Central memory CD8-positive, alpha-beta T cell (primary cell): ENCODE measurements at regions not wholly inside any gene's neighbourhood (a gene's known extent, or its start where the extent isn't known, plus 50 kb on each side); places are given as distances from the start of the nearest gene placed in this dataset.
"Not testable (repeated sequence)": the region's sequence is repeated elsewhere in the genome, so short reads cannot be mapped to it uniquely, and the experiment has no call there.

Experiments
- ATAC-seq: fragments of 150-1000 bp; cut with Tn5 transposase; replicated peaks from 2 replicates; pipeline ENCODE4 v1.10.0; 2022; ENCODE audit warnings: mild to moderate bottlenecking, moderate FRiP score, moderate number of reproducible peaks; ENCODE audit not compliant: poor library complexity, severe bottlenecking; ENCODE audit errors: extremely low read depth
- DNase-seq, 2 donors: peaks; one replicate each; pipeline ENCODE4 v3.0.0; 2021; ENCODE audit warnings: low spot score in 2 of 2
- H3K27ac Mint-ChIP-seq: one replicate; pipeline ENCODE4 v1.8.0; 2022; ENCODE audit warnings: low read depth, mild to moderate bottlenecking, moderate library complexity, mixed read lengths
- H3K27me3 Mint-ChIP-seq: one replicate; pipeline ENCODE4 v1.8.0; 2022; ENCODE audit warnings: mixed read lengths
- H3K36me3 Mint-ChIP-seq: one replicate; pipeline ENCODE4 v1.8.0; 2022; ENCODE audit warnings: mild to moderate bottlenecking, moderate library complexity, mixed read lengths; ENCODE audit not compliant: insufficient read depth
- H3K4me1 Mint-ChIP-seq: one replicate; pipeline ENCODE4 v1.8.0; 2022; ENCODE audit warnings: mixed read lengths
- H3K4me3 Mint-ChIP-seq: one replicate; pipeline ENCODE4 v1.8.0; 2022; ENCODE audit warnings: mild to moderate bottlenecking, moderate library complexity, mixed read lengths
- H3K9me3 Mint-ChIP-seq: one replicate; pipeline ENCODE4 v1.8.0; 2022; ENCODE audit warnings: mixed read lengths

DNA sequence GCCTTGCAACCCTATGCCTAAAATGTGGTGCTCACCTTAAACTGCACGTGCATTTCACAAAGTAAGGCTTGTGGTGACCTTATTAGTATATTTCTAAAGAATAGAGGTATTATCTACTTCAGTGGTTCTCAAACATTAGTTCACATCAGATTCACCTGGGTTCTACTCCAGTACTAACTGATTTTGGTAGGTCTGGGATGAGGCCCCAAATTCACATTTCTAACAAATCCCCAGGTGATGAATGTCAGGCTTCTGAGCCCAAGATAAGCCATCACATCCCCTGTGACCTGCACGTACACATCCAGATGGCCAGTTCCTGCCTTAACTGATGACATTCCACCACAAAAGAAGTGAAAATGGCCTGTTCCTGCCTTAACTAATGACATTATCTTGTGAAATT, 329.1 kb upstream of the KCNMB2 start:
- DNase-seq, H3K27ac Mint-ChIP-seq, H3K4me1 Mint-ChIP-seq, H3K9me3 Mint-ChIP-seq, H3K36me3 Mint-ChIP-seq, H3K4me3 Mint-ChIP-seq, ATAC-seq: not testable (repeated sequence)
- peaks cover 16% of the 10 kb centered on the region for H3K27me3 Mint-ChIP-seq

- not testable (repeated sequence) for H3K27ac Mint-ChIP-seq, H3K36me3 Mint-ChIP-seq, H3K4me3 Mint-ChIP-seq, H3K9me3 Mint-ChIP-seq, DNase-seq, ATAC-seq, H3K4me1 Mint-ChIP-seq
- peaks cover 16% of the 10 kb centered on the region for H3K27me3 Mint-ChIP-seq
These were observed 328.6 kb upstream of the KCNMB2 start for GRCh38 chr3:178207627-178208026.

DNA sequence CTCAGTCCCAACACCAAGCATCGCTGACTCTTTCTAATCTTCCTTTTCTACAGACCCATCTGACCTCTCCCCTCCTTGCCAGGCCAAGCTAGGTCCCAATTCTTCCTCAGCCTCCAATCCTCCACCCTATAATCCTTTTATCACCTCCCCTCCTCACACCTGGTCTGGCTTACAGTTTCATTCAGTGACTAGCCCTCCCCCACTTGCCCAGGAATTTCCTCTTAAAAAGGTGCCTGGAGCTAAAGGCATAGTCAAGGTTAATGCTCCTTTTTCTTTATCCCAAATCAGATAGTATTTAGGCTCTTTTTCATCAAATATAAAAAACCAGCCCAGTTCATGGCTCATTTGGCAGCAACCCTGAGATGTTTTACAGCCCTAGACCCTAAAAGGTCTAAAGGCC, 327.1 kb upstream of the KCNMB2 start:
- peaks cover 16% of the 10 kb centered on the region for H3K27me3 Mint-ChIP-seq
- not testable (repeated sequence) for H3K36me3 Mint-ChIP-seq, H3K27ac Mint-ChIP-seq, H3K4me1 Mint-ChIP-seq, DNase-seq, H3K9me3 Mint-ChIP-seq, ATAC-seq, H3K4me3 Mint-ChIP-seq

DNA sequence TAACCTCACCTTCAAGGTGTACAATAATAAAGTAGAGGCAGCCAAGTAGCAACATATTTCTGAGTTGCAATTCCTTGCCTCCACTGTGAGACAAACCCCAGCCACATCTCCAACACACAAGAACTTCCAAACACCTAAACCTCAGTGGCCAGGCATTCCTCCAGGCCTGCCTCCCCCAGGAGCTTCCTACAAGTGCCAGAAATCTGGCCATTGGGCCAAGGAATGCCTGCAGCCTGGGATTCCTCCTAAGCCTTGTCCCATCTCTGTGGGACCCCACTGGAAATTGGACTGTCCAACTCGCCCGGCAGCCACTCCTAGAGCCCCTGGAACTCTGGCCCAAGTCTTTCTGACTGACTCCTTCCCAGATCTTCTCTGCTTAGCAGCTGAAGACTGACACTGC, 326.6 kb upstream of the KCNMB2 start:
- H3K27me3 Mint-ChIP-seq, result peaks cover 16% of the 10 kb centered on the region
- H3K27ac Mint-ChIP-seq, H3K36me3 Mint-ChIP-seq, H3K4me3 Mint-ChIP-seq, H3K4me1 Mint-ChIP-seq, DNase-seq, H3K9me3 Mint-ChIP-seq, ATAC-seq: not testable (repeated sequence)

GRCh38 chr3:178211086-178211485, 325.1 kb upstream of the KCNMB2 start:
- H3K4me1 Mint-ChIP-seq, DNase-seq, ATAC-seq, H3K27ac Mint-ChIP-seq, H3K36me3 Mint-ChIP-seq, H3K9me3 Mint-ChIP-seq, H3K4me3 Mint-ChIP-seq: not testable (repeated sequence)
- peaks cover 16% of the 10 kb centered on the region for H3K27me3 Mint-ChIP-seq

DNA sequence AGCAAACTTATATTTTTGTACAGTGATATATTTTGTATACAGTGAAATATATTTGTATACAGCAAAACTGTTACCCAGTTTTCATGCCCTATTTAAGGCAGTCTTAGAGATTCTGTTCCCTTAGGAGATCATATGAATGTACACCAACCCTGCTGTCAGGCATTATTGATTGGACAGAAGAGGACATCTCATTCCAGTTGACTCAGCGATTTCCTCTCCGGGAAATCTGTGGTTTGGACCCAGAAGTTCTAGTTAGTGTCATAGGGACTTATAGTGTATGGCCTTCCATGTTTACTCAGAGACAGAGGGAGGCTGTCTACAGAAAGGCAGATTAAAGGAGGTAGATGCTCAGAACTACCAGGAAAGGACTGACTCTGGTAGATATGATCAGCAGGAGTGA, 318.8 kb upstream of the KCNMB2 start:
- peaks cover 5% of the 10 kb centered on the region for H3K9me3 Mint-ChIP-seq
- H3K4me3 Mint-ChIP-seq, result no peak overlapping the region
- peaks cover 23% of the 10 kb centered on the region for H3K27me3 Mint-ChIP-seq
- ATAC-seq (no peak), DNase-seq (no peak)
- H3K36me3 Mint-ChIP-seq, result no peaks in the 10 kb centered on the region
- no peaks in the 10 kb centered on the region for H3K4me1 Mint-ChIP-seq
- H3K27ac Mint-ChIP-seq, result no peak overlapping the region

DNA sequence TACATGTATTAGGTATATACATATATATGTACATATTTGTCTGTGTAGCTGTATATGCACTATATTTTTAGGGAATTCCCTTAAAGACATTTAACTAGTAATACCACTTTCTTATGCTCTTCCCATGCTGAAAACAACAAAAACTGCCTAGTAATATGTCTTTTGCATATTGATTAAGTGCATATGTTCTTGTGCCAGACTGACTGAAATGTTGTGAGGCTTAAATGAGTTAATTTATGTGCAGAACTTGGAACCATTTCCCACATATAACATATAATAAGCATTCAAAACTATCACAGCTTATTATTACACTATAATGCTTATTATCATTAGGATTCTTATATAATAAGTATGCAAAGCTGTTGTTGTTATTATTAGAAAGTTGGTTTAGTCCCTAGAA, 318.0 kb upstream of the KCNMB2 start:
- Mint-ChIP-seq H3K4me1 (no peaks in the 10 kb centered on the region), H3K36me3 (no peaks in the 10 kb centered on the region), H3K27me3 (peaks cover 30% of the 10 kb centered on the region), H3K27ac (no peak overlapping the region), H3K9me3 (peaks cover 5% of the 10 kb centered on the region), H3K4me3 (no peak overlapping the region)
- ATAC-seq, result no peak
- no peak for DNase-seq

DNA sequence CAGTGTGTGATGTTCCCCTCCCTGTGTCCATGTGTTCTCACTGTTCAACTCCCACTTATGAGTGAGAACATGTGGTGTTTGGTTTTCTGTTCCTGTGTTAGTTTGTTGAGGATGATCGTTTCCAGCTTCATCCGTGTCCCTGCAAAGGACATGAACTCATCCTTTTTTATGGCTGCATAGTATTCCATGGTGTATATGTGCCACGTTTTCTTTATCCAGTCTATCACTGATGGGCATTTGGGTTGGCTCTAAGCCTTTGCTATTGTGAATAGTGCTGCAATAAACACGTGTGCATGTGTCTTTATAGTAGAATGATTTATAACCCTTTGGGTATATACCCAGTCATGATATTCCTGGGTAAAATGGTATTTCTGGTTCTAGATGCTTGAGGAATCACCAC, 316.6 kb upstream of the KCNMB2 start:
- not testable (repeated sequence) for H3K36me3 Mint-ChIP-seq, ATAC-seq, DNase-seq, H3K27ac Mint-ChIP-seq, H3K9me3 Mint-ChIP-seq, H3K4me3 Mint-ChIP-seq, H3K4me1 Mint-ChIP-seq
- H3K27me3 Mint-ChIP-seq, result peaks cover 30% of the 10 kb centered on the region

- ATAC-seq, result no peak
- H3K36me3 Mint-ChIP-seq, result no peaks in the 10 kb centered on the region
These were observed 312.4 kb upstream of the KCNMB2 start for GRCh38 chr3:178223876-178224275.

DNA sequence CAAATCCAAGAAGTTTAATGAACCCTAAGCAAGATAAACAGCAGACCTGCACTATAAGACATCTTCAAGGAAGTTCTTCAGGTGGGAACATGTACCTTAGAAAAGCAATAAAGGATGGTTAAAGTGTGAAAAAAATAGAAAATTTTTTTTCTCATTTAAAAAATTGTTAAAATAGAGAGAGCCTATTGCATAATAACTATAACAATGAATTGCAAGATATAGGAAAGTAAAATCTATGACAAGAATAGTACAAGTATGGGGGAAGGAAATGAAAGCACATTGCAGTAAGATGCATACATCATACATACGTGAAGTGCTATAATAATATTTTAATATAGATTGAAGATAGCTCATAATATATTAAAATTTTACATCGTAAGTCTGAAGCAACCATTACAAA, 310.1 kb upstream of the KCNMB2 start:
- H3K4me1 Mint-ChIP-seq, result no peaks in the 10 kb centered on the region
- ATAC-seq (no peak), DNase-seq (no peak)
- H3K27ac Mint-ChIP-seq, result no peak overlapping the region
- no peaks in the 10 kb centered on the region for H3K36me3 Mint-ChIP-seq
- peaks cover 22% of the 10 kb centered on the region for H3K27me3 Mint-ChIP-seq
- no peaks in the 10 kb centered on the region for H3K9me3 Mint-ChIP-seq
- H3K4me3 Mint-ChIP-seq, result no peak overlapping the region

More at GRCh38 chr3:178223876-178224275, 312.4 kb upstream of the KCNMB2 start:
- DNase-seq, result no peak
- Mint-ChIP-seq H3K27ac (no peak overlapping the region), H3K27me3 (peaks cover 30% of the 10 kb centered on the region), H3K9me3 (peaks cover 5% of the 10 kb centered on the region), H3K4me1 (no peaks in the 10 kb centered on the region), H3K4me3 (no peak overlapping the region)

- Mint-ChIP-seq H3K36me3 (no peaks in the 10 kb centered on the region), H3K4me3 (no peak overlapping the region), H3K9me3 (no peaks in the 10 kb centered on the region), H3K27ac (no peak overlapping the region), H3K27me3 (peaks cover 12% of the 10 kb centered on the region), H3K4me1 (no peaks in the 10 kb centered on the region)
- no peak for ATAC-seq
- no peak for DNase-seq
These were observed 304.6 kb upstream of the KCNMB2 start for GRCh38 chr3:178231645-178232044.

DNA sequence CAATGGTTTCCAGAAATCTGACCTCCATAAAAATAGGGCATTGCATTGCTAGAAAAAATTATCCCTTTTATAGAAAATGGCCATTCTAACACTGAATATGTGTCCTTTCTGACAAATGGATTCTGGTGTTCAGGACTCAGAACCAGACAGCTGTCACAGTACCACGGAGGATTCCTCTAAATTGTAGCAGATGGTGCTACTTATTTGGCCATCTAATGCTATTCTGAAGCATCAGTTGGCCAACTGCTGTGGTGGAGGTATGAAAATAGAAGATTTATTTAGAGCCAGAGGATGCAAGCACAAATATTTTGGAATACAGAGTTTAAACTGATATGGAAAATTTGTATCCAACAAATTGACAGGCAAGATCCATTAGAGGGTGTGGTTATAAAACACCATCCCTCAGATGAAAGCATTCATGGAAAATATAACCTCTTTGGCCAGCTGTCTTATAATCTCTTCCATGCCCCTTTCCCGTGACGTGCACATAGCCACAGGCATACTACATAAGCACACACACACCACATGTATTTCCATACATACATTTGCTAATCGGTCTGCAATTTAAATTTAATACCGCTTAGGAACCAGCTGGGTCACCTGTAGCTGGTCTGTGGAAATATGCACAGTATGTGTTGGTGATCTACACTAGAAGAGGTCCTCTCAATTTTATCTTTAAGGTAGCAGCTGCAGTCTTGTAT, 302.7 kb upstream of the KCNMB2 start:
- no peaks in the 10 kb centered on the region for H3K9me3 Mint-ChIP-seq
- H3K27ac Mint-ChIP-seq, result no peak overlapping the region
- no peaks in the 10 kb centered on the region for H3K36me3 Mint-ChIP-seq
- ATAC-seq (no peak), DNase-seq (no peak)
- no peaks in the 10 kb centered on the region for H3K4me1 Mint-ChIP-seq
- H3K27me3 Mint-ChIP-seq, result peaks cover 29% of the 10 kb centered on the region
- H3K4me3 Mint-ChIP-seq, result no peak overlapping the region

DNA sequence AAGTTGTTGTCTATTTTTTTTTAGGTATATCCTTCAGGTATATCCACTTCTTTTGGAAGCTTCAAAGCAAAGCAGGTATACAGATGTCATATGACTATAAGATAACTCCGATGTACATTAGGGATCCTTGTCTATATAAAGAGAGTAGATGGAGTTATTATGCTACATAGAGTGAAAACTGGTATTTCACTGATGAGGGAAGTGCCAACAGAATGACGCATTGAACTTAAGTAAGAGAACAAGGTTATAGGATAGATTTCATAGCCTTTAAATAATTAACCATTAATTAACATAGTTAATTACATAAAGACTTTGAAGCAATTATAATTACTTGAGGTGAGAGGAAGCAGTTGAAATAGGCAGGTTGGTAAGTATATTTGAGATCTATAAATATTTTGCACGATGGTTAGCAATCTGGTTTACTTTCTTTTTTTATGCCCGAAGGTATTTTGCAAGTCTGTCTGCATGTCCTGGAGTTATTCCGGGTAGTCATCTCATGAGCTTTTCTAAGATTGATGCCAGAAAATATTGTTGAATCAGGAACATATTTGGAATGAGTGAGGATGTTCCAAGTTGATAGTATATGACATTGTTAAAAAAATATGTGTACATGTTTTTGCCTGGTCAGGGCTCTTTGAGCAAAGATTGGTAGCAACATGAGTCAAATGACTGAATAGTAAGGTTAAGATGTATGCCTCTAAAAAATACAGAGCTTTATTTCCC, 299.5 kb upstream of the KCNMB2 start:
- H3K9me3 Mint-ChIP-seq, result no peaks in the 10 kb centered on the region
- H3K4me1 Mint-ChIP-seq, result no peaks in the 10 kb centered on the region
- H3K36me3 Mint-ChIP-seq, result no peaks in the 10 kb centered on the region
- no peak overlapping the region for H3K4me3 Mint-ChIP-seq
- no peak for ATAC-seq
- no peak for DNase-seq
- no peak overlapping the region for H3K27ac Mint-ChIP-seq
- peaks cover 40% of the 10 kb centered on the region for H3K27me3 Mint-ChIP-seq
